ENCODE measurements at regions not wholly inside any gene's neighbourhood (a gene's known extent, or its start where the extent isn't known, plus 50 kb on each side); places are given as distances from the start of the nearest gene placed in this dataset.

DNA sequence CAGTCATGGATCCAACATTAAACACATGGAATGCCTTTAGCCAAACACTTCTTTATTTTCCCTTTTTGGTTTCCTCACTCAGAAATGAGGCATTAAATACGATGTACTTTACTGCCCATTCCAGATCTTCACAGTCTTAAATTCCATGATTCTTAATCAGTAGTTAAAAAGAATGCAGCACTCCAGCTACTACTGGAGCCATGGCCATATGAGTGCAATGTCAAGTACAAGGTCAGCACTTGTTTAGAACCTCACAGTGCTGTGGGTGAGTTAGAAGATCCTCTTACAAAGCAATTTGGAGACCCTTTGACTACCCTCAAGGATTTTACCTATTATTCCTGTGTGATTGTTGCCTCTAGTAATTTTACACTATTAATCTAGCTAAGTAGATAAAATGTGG is 550.3 kb upstream of the LRRTM1 start:
- TF ChIP-seq, protein P1, sequence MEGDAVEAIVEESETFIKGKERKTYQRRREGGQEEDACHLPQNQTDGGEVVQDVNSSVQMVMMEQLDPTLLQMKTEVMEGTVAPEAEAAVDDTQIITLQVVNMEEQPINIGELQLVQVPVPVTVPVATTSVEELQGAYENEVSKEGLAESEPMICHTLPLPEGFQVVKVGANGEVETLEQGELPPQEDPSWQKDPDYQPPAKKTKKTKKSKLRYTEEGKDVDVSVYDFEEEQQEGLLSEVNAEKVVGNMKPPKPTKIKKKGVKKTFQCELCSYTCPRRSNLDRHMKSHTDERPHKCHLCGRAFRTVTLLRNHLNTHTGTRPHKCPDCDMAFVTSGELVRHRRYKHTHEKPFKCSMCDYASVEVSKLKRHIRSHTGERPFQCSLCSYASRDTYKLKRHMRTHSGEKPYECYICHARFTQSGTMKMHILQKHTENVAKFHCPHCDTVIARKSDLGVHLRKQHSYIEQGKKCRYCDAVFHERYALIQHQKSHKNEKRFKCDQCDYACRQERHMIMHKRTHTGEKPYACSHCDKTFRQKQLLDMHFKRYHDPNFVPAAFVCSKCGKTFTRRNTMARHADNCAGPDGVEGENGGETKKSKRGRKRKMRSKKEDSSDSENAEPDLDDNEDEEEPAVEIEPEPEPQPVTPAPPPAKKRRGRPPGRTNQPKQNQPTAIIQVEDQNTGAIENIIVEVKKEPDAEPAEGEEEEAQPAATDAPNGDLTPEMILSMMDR (IDR thresholded peaks at IDR 0.05): no peak

DNA sequence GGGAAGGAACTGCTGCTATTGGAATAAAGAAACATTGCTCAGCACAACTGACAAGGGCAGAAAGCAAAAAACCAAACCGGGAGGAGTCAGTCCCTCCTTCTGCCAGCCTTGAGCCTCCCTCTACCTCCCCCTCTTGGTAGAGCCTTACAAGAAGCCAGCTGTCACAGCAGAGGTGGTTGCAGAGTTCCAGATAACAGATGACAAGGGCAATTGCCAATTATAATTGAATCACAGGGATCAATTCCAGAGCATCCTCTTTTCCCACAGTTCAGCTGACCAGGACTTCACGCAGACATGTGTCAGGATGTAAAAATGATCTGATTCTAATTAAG is 548.2 kb upstream of the LRRTM1 start:
- TF ChIP-seq, protein P1 (IDR thresholded peaks at IDR 0.05): no peak

DNA sequence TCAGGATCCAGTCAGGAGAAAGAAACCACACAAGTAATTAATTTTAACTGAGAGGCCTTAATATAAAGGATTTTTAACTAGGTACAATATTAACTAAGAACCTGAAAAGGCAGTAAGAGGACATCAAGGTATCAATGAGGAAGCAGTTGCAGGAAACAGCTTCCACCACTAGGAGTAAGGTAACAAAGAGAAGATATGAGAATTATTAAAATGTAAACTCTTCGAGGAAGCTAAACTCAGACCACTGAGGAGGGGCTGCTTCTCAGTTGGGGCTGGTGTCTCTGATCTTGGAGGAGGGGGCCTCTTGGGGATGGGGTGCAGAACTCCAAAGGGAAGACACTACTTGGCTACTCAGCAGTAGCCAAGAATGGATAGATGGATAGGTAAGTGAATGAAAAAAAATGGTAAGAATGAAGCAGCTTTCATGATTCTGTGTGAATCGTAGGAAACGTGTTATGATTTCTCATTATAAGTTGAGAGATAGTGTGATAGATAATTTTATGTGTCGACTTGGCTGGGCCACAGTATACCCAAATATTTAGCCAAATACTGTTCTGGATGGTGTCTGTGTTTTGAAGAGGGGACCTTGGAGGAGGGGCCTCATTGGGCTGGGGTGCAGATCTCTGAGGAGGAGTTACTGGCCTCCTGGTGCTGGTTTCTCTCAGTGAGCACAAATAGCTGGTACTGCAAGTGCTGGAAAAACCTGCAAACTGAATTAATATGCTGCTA is 547.7 kb upstream of the LRRTM1 start:
- TF ChIP-seq, protein P1 (IDR thresholded peaks at IDR 0.05): no peak

DNA sequence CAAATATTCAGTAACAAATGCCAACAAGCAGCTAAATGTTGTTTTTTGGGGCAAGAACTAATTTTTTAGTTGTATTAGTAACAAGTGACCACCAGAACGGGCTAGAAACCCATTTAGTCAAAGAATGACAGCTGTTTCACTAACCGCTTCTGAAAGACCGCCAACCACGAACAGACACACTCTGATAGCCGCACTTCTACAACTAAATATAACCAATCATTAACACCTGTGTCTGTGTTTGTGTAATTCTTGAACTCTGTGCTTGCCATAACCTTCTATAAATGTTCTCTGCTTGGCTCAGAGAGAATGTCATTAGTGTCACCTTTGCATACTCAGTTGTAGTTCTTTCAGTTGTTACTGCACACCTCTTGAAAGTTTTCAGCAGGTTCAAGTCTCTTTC is 526.3 kb upstream of the LRRTM1 start:
- TF ChIP-seq, protein P1 (IDR thresholded peaks at IDR 0.05): no peak

DNA sequence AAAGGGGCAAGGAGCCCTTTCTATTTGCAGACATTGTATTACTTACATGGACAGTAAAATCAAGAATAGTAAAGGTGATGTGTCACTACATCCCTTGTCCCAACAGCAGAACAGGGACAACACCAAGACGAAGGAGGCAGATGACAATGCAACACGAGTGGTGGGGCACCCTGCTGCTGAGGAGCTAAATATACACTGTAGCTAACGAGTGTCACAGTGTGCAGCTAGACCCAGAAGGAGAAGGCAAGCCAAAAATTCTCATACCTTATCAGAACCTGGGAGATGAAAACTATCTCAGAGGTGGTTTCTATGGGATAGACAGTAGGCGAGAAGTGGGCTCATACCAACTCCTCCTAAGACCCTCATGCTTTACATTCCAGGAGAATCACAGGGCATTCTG is 518.4 kb upstream of the LRRTM1 start:
- TF ChIP-seq, protein P1 (IDR thresholded peaks at IDR 0.05): no peak

DNA sequence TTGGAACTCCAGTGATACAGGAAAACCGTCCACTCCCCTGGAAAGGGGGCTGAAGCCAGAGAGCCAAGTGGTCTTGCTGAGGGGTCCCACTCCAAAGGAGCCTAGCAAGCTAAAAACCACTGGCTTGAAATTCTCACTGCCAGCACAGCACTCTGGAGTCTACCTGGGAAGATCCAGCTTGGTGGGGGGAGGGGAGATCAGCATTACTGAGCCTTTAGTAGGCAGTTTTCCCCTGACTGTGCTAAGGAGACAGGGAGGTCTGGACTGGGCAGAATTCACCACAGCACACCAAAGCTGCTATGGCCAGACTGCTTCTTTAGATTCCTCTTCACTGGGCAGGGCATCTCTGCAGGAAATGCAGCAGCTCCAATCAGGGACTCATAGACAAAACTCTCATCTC is 510.7 kb upstream of the LRRTM1 start:
- TF ChIP-seq, protein P1 (IDR thresholded peaks at IDR 0.05): no peak

DNA sequence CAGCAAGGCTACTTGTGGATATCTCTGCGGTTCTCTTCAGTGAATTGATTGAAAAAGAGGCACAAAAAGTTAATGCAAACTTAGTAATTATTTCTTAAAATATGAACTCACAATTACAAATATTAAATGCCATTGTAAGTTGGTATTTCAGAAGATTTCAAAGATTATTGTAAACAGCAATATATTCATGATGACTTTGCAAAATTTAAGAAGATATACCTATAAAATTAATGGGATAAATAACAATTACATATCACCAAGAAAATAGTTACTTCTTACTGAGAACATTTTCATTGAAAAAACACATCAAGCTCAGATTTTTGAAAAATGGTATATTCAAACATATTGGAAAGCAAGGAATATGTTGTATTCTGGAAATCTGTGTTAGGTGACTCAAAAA is 482.0 kb upstream of the LRRTM1 start:
- TF ChIP-seq, protein P1 (IDR thresholded peaks at IDR 0.05): no peak

DNA sequence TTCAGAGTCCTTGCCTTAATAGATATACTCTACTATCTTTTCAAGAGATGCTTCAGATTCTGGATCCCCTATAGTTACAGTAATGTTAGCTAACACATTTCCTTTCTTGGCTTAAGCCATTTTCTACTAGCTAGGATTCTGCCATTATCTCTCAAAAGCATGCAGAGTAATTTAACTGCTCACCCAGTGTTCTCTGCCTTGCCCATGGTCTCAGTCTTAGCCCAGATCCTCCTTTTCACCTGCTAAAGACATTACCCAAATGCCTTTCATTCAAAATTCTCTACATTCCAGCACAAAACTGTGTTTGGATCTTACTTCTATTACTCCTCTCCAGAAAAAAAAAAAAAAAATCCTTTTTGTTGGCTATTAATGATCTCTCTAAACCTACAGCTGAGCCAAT is 474.2 kb upstream of the LRRTM1 start:
- TF ChIP-seq, protein P1 (IDR thresholded peaks at IDR 0.05): no peak
